HPDE6-E6E7 (cell line): ENCODE measurements at regions not wholly inside any gene's neighbourhood (a gene's known extent, or its start where the extent isn't known, plus 50 kb on each side); places are given as distances from the start of the nearest gene placed in this dataset.
A peak's percentile ranks its signal among the peaks of the same experiment; 100 is the strongest.
"Not testable (repeated sequence)": the region's sequence is repeated elsewhere in the genome, so short reads cannot be mapped to it uniquely, and the experiment has no call there.

Source experiments
- DNase-seq: peaks from one replicate; pipeline ENCODE4 v3.0.0; 2011; ENCODE audit warnings: missing footprints; ENCODE audit errors: extremely low spot score

- DNase-seq, result not testable (repeated sequence)
Measured at GRCh38 chr6:92952111-92952510, 467.2 kb downstream of the EPHA7 start.

DNA sequence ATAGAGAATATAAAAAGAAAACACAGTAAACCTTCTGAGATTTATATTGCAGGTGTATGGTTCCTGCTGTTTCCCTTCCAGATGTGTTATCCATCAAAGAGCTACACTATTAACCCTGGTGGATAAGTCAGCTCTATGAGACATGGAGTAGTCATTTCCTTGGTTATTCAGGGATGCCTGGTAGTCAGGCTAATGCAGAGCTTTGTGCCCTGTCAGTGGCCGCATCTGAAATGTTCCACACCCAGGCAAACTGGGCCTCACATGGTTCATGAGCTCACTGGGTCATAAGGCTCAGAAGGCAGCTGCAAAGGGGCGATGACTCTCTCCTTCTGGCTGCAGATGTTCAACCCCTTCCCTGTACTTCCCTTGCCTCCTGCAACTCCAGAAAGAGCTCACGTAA is 473.6 kb downstream of the EPHA7 start:
- DNase-seq, result peak; percentile 20

DNA sequence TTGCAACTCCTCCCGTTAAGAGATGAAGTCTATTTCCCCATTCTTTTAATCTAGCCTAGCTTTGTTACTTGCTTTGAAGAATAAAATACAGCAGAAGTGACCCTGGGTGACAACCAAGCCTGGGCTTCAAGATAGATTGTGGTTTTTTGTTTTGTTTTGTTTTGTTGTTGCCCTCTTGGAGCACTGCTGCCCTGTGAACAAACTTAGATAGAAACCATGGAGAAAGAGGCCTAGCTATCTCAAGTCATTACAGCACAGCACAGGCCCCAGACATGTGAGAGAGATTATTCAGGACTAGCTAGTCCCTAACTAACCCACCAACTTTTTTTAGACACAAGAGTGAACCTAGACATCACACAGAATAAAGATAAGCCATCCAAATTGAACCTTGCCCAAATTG is 475.2 kb downstream of the EPHA7 start:
- no peak for DNase-seq

DNA sequence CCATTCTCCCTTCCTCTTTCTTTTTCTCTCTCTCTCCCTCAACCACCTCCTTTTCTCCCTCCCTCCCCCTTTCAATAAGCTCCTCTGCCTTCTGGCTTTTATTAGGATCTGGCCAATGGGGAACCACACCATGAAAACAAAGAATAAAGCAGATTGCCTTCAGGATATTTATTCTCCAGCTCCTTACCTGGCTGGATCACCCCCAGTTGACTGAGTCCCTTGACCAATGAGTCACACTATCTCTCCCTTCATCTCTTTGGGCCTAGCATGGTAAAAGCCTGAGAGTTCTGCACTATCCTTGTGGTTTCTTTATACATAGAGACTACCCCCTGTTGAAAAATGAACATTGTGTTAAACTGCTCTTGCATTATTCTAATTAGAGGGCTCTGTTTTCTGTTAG is 476.8 kb downstream of the EPHA7 start:
- DNase-seq, result no peak

DNA sequence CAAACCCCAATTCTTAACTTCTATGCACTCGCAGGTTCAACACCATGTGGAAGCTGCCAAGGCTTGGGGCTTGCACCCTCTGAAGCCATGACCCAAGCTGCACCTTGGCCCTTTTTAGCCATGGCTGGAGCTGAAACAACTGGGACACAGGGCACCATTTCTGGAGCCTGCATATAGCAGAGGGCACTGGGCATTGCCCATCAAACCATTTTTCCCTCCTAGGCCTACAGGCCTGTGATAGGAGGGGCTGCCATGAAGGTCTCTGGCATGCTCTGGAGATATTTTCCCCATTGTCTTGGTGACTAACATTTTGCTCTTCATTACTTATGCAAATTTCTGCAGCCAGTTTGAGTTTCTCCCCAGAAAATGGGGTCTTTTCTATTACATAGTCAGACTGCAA is 484.7 kb downstream of the EPHA7 start:
- DNase-seq, result no peak

GRCh38 chr6:92930171-92930570 is 489.2 kb downstream of the EPHA7 start:
- no peak for DNase-seq

DNA sequence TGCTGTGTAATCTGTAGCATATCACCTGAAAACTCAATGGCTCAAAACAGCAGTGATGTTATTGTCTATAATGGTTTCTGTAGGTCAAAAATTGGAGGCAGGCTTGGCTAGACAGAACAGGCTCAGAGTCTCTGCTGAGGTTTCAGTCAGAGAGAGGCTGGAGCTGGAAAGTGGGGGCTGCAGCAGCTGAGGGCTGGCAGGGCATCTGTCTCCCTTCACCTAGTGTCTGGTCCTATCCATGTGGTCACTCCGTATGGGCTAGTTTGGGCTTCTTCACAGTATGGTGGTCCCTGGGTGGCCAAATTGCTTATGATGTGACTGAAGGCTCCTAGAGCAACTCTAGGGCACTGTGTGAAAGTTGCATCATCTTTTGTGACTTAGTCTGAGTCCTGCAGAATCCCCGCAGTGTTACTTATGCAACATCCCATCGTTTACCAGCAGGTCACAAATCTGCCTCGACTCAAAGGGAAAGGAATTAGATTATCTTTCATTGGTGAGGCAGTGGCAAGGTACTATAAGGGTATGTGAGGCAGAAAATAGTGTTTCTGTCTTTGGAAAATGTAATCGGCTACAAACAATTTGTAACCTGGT is 497.0 kb downstream of the EPHA7 start:
- DNase-seq, result no peak

DNA sequence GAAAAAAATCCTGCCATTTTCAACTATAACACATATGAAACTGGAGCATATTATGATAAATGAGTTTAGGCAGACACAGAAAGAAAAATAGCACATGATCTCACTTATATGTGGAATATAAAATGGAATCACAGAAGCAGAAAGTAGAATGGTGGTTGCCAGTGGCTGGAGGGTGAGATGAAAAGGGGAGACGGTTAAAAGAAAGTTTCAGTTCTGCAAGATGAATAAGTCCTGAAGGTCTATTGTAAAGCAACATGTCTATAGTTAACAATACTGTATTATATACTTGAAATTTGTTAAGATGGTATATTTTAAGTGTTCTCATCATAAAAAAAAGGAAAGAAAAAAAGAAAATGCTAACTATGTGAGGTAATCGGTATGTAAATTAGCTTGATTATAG is 503.9 kb downstream of the EPHA7 start:
- no peak for DNase-seq

DNA sequence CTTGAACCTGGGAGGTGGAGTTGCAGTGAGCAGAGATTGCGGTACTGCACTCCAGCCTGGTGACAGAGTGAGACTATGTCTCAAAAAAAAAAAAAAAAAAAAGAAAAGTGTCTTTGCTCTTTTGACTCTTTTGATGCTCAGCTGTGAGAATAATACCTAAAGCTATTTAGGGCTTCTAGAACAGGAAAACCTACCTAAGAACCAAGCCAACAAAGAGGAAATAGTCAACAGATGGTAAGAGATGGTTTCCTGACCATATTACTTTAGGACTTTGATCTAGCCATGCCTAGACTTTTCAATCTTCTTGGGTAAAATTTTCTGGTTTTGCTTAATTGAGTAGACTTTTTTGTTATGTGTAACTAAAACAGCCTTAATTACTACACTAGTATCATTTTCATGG is 508.1 kb downstream of the EPHA7 start:
- DNase-seq, result no peak

DNA sequence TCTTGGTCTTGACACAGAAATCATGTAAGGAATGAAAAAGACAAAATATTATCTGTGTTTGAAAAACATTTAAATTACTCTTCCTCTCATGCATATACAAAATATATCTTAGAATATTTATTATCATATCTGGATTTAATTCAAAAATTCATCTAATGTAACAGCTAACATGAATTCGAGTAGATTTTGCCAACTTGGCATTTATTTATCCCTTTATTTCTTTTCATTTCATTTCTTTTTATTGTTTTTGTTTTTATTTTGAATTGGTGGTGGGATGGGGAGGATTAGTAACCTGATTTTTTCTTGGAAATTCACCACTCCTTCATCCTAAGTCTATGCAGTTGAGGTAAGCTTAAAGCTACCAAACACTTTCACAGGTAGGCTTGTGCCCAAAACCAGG is 508.7 kb downstream of the EPHA7 start:
- no peak for DNase-seq

DNA sequence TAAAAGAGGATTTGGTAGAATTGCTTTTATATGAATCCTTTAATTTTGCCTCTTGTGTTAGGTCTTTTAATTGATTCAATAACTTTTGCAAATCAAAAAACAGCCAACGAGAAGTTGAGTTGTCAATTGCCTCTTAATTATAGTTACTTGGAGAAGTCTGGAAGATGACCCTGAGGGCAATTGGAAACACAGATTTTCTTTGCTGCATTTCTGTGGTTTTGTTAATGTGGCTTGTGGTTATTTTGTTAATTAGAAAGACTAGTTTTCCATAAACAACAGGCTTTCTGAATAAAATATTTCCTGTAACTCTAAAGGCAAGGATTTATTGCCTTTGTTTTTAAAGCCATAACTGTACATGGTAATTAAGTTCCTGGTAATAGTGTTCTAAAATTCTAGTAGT is 513.0 kb downstream of the EPHA7 start:
- no peak for DNase-seq

DNA sequence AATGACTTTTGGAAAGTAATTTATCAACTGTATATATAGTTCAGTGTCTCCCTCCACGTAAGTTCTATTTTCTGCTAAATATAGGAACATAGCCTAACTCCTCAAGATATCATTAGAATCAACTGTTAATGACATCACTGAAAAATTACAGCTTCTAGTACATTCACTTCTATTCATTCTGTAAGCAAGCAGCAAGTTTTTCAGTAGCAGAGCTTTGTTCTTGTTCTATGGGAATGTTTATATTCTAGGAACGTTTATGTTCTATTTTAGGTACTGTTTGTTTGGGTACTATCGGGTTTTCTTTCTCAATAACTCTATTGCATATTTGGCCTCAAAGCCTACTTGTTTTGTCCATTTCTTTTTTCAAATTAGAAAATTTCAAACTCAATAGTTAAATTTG is 525.6 kb downstream of the EPHA7 start:
- DNase-seq, result no peak

DNA sequence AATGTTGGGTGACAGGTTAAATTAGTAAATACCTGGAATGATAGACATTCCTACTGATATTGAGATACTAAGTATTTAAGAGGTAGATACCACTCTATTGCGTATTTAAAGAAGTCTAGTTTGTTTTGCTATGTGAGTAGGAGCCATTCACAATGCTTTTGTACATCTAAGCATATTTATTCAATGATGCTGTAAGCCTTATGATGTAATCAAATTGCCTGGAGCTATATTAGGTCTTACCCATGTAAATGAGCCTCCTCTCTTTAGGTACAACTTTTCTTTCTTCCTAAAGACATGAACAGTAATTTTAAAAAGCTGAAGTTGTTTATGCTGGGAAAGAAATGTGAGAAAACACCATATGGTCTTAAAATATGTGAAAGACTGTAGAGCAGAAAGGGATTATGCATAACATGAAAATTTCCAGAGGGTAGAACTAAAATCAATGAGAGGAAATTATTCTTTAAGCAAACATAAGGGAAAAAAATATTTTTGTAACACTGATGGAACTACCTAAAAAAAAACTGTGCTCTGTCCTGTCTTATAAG is 526.7 kb downstream of the EPHA7 start:
- no peak for DNase-seq

DNA sequence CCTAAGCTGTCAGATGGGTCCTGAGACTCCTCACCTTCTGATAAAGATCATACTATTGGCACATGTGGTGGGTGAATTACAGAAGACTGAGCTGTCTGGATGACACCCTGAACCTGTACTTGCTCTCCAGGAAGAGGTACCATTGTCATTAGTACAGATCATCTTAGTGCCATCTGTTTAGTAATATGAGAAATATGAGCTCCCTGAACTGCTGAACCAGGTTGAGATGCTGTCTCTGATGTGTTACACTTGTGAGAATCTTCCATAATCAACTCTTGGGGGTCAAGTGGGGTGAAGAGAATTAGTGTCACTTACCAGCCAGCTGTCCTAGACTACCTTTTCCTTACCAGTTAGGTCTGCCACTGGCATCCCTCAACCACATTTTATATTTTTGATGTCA is 531.0 kb downstream of the EPHA7 start:
- DNase-seq, result no peak

DNA sequence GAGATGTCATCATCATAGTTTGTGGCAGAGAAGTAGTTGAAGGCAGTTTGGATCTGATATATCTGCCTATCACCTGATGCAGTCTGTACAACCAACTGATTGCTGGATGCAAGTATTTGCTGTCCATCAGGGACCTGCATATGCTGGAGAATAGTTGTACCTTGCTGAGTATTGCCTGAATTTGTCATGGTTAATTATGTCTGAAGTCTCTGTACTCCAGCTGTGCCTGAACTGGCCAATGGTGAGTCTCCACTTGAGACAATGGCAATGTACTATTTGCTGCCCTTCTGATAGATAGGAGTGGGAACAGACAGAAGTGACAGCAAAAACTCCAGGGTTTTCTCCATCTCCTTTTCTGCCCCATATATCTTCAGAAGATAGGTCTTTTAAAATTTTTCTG is 531.5 kb downstream of the EPHA7 start:
- DNase-seq, result no peak

DNA sequence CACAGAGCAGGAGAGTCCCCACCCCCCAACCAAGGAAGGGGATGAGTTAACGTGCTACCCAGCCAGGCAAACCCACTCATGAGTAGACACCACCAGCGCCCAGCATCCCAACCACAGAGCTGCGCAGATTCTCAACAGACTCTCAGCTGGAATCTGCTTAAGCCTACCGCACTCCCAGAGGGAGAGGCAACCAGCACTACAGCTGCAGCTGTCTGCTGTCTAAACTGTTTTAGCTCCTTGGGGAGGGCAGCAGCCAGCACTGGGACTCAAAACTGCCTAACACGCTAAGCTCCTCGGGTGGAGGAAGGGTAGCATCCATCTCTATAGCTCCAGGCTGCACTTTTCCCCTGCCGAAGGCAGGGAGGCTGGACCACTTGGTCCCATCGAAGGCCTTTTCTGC is 539.8 kb downstream of the EPHA7 start:
- no peak for DNase-seq

- no peak for DNase-seq
Measured at GRCh38 chr6:92864966-92865555, 554.3 kb downstream of the EPHA7 start.

GRCh38 chr6:92849636-92850035 is 569.7 kb downstream of the EPHA7 start:
- peak; percentile 57 for DNase-seq

DNA sequence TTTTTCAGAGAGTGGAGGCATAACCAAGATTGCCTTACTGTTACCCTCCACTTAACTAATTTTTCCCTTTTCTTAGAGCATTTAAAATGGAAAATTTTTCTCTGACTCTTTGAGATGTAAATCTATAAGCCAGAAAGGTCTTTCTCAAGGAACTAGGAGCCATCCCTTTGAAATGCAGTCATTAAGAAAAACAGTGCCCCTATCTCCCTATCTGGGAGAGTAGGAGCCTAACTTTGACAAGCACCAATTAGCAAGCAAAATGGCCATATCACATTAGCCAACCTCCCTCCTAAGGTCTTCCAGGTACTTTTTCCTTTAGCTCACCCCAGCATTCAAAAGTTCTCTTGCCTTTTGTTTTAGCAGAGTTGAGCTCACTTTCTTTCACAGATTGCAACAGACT is 570.5 kb downstream of the EPHA7 start:
- no peak for DNase-seq

DNA sequence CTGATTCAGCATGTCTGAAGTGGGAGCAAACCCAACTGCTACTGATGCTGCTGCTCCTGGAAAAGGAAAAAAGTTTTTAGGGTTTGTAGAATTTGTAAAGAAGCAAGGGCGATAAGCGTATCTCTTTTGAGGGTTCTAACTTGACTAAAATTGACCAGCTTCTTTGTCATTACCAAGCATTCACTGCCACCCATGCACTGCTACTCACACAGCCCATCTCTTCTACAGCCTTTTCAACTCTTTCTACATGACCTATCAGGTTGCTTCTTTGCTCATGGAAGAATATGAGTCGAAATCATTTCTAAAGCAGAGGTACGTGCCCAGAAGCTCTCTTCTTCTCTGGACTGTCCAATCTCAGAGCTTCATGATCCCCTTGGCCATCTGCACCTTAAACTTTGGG is 570.9 kb downstream of the EPHA7 start:
- DNase-seq, result no peak

DNA sequence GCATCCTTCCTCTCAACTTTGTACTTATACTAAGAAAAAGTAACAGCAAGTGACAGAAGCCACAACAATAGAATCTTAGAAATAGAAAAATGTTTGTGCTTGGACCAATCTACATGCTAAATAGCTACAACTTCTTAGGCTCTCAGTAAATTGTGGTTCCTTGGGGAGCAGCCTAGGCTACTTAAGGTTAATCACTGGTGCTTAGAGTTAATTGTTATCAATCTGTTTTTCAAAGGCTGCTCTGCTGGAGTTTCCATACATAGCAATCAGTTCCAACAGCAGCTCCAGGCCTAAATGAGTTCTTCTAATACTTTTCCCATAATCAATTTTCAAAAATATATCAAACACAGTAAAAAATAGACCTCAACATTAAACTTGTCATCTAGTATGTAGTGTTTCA is 571.4 kb downstream of the EPHA7 start:
- DNase-seq, result no peak

DNA sequence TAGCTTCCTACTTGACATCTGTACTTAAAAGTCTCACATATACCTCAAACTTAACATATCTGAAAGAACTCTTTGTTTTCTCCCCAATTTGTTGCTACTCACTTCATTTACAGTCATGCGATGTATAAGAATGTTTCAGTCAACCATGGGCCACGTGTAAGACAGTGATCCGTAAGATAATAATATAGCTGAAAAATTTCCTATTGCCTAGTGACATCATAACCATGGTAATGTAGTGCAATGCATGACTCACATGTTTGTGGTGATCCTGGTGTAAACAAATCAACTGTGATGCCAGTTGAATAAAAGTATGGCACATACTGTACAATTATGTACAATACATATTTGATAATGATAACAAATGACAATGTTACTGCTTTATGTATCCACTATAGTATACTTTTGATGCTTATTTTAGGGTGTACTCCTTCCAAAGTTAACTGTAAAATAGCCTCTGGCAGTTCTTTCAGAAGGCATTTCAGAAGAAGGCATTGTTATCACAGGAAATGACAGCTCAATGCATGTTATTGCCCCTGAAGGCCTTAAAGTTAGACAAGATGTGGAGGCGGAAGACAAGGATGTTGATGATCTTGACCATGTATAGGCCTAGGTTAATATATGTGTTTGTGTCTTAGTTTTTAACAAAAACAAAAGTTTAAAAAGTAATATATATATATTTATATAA is 579.0 kb downstream of the EPHA7 start:
- DNase-seq, result no peak

DNA sequence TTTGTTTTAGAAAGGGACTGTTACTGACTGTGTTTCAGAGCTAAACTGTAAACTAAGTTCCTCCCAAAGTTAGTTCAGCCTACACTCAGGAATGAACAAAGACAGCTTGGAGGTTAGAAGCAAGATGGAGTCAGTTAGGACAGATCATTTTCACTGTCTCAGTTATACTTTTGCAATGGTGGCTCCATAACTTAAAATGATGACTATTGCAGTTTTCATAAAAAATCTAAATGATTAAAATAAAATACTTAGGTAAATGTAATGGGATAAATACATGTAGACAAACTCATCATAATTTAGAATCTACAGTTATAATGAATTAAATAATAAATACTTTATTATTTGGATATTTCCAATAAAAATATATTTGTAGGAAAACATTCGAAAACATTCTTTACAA is 590.6 kb downstream of the EPHA7 start:
- DNase-seq, result no peak
